Amygdala (tissue), 56 donors: ENCODE measurements at regions not wholly inside any gene's neighbourhood (a gene's known extent, or its start where the extent isn't known, plus 50 kb on each side); places are given as distances from the start of the nearest gene placed in this dataset.
"Not testable (repeated sequence)": the region's sequence is repeated elsewhere in the genome, so short reads cannot be mapped to it uniquely, and the experiment has no call there.

ENCODE experiments used
- DNase-seq, 56 donors: peaks; one replicate each; lab custom pipeline; 2025; lab: John Stamatoyannopoulos, UW

DNA sequence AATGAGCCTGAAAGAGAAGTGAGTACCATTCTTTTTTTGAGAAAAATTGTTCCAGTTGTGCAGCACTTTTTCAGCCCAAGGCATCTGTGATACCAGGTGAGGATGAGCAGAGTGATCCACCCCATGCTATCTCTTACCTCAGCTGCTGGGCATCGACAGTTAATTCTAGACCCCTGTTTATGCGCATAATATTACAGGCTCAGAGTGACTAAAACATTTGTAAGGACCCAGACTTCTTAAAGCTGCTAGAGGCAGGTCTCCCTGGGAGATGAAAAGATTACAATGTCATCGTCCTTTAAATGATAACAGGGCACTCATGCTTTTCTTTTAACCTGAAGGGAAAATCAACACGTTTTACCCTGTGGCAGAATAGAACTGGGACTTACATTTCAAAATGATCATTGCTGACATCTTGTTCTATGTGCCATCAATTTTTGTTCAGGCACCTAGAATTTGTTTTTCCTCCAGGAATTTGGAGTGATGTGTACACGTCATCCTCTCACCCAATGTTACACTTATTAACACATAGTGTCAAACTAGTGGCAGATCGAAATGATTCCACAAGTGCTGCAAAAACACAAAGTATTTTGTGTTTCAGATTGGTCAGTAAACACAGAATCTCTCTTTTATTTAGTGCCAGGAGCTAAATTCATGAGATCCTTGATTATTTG is 684.6 kb downstream of the UTRN start:
- DNase-seq = no peak

DNA sequence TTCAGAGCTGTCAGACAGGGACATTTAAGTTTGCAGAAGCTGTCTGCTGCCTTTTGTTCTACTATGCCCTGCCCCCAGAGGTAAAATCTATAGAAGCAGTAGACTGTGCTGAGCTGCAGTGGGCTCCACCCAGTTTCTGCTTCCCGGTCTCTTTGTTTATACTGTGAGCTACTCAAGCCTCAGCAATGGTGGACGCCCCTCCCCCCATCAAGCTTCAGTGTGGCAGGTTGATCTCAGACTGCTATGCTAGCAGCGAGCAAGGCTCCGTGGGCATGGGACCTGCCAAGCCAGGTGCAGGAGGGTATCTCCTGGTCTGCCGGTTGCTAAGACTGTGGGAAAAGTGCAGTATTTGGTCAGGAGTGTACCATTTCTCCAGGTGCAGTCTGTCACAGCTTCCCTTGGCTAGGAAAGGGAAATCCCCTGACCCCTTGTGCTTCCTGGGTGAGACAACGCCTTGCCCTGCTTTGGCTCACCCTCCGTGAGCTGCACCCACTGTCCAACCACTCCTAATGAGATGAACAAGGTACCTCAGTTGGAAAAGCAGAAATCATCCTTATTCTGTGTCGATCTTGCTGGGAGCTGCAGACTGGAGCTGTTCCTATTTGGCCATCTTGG is 692.2 kb downstream of the UTRN start:
- DNase-seq = not testable (repeated sequence)

- DNase-seq = no peak
These were observed 693.1 kb downstream of the UTRN start for GRCh38 chr6:144978208-144978607.

DNA sequence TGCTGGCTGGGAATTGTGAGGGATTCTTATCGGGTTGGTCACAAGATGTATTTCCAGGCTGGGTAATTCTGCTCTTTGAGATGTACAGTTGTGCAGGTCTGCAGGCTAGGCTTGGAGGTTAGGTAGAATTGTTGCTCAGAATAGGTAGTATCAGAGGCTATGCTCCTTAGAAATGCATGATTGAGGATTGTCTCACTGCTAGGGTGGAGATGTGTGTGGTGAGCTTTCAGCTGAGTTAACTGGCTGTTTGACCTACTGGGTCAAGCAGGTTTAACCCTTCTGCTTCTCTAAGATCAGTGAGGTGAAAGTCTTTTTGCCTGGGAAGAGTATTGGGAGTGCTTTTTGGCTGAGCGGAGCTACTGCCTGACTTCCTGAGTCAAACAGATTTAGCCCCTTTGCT is 701.1 kb downstream of the UTRN start:
- no peak for DNase-seq

DNA sequence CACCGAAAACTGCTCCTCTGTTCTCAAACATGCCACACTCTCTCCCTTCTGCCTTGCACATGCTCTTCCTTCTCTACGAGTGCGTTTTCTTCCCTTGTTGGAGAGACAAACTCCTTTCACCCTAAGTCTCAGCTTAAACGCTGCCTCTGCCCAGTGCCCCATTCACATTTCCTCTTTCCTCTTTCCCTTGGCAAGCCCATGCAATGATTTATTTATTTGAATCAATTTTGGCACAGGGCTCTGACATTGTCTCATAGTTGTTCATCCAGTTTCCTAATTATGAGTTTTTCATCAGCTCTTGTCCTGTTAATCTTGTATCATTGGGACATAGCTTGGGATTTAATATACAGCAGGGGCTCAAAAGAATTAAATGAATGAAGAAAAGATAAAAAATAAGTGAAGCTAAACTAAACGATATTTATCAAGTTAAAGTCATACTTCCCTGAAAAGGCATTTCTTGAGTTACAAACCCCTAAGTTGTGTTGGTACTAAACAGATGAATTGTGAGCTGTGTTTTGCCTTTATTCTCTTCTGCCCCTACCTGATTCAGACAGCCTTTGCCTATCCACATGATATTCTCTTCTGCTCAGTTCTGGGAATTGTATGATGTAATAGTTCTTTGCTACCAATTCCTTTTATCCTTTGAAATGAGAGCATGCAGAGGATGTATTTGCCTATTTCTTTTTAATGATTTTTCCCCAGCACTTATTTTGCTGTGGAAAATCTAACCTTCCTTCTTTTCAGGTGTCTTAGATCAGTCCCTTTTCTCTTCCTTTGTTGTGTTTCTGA is 704.4 kb downstream of the UTRN start:
- DNase-seq = no peak

- DNase-seq = no peak
These were observed 705.6 kb downstream of the UTRN start for GRCh38 chr6:144990784-144991183.

DNA sequence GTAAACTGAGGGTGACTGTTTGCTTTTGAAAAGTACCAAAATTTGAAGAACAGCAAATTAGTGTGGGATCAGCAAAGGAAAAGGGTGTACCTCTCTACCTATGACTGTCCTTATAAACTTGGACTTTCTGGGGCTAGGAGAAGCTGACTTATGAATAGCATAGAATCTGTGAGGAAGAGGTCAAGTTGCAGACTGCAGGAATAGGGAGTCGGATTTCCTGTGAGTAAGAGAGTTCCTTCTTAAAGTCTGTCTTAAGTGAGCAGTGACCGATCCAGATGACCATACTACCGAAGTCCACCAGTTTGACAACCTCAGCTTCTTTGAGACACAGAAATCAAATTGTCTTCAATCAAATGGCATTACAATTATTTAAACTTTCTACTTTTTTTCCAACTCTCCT is 708.7 kb downstream of the UTRN start:
- no peak for DNase-seq

DNA sequence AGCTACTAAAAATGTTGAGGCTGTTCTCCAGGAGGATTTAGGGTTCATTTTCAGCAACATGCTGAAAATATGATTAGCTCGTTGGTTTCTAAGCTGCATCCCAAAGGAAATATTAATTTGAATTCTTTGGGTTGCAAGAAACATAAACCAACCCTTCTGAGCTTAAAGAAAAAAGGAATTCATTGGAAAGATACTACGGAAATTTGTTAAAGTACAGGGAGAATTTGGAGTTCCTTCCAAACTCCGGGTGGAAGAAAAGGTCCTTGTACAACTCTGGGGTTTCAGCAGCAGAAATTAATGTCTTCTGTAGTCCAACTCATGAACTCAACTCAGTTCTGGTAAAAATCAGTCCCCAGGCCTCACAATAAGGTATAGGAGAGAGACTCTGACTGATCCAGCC is 712.9 kb downstream of the UTRN start:
- DNase-seq = no peak

- no peak for DNase-seq
These were observed 714.0 kb downstream of the UTRN start for GRCh38 chr6:144999127-144999526.

- DNase-seq = no peak
These were observed 718.0 kb downstream of the UTRN start for GRCh38 chr6:145003145-145003544.

DNA sequence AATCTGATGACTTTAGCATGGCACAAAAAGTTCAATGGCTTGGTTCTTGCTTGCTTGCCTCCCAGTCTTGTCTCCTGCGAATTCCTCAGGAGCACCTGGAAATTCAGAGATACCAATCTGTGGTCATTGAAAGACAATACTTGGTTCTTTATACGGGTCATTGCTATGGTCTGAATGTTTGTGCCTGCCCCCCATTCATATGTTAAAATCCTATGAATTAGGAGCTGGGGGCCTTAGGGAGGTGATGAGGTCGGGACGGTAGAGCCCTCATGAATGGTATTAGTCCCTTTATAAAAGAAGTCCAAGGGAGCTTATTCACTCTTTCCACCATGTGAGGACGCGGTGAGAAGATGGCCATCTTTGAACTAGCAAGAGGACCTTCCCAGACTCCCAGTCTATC is 721.8 kb downstream of the UTRN start:
- no peak for DNase-seq

GRCh38 chr6:145008715-145009114 is 723.6 kb downstream of the UTRN start:
- DNase-seq = no peak

DNA sequence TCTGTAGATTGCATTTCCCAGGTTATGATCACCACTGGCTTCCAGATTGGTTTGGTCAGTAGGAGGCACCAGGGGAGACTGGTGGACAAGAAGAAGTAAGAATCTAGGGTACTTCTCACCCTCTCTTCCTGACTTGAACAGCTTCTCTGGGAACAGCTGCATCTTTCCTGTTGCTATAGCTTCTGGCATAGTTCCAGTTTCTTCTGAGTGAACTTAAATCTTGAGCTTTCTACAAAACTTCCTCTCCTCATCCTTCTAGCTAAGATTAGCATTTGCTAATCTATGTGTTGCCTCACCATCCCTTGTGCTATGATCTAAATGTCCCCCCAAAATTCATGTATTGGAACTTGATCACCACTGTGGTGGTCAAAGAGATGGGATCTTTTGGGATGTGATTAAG is 724.6 kb downstream of the UTRN start:
- DNase-seq = no peak

DNA sequence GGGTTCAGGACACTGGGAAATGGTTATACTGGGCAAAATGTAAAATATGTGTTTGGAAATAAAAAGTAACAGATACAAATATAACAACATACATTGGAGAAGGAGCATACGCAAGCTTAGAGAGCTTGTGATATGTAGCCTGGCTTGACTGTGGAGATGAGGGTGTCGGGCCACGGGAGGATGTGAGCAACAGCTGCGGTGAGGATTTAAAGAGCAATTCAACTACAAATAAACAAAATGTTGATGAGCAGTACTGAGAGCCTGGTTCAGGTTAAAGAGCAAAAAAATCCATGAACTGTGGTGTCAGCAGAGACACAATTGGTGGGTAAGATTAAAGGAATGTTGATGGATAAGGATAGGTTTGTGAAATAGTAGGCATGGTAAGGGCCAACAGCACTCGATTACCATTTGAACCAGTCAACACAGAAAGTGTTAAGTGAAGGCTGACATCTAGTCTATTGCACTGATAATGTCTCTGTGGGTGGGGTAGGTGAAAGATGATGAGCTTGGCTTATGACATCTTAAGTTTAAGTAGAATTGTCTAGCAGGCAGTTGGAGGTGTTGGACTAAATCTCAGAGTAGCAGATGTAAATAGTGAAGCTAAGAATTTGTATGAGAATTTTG is 723.2 kb downstream of the EPM2A start:
- no peak for DNase-seq

DNA sequence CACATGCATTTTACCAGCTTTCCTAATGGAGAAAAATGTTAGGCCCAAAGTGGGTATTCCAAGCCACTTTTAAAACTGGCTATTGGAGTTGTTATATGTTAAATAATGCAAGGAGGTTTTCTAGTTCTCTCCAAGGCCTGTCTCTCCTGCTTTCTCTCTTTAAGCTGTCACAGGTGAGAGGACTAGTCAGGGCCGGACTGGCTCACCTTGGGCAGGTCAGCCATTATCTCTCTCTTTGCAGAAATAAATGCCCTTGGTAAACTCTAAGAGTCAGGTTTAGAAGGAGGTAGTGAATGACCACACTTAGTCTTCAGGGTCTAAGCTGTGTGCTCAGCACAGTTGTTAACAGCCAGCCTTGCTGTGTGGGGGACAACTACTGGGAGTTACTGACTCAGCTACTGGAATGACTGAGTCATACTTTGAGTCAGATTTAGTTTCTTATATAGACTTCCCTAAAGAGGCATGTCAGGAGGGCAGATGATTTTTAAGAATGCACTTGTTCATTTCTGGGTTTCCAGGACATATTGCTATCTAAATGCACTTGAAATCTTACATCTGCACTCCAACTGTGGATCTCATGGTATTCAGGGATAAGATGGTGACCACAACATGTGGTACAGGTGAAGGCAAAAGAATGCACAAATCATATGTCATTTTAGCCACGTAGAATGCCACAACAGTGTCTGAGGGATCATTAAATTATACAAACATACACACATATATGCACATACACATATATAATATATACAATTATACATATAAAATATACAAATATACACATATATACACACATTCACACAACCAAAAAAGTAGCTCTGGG is 719.4 kb downstream of the EPM2A start:
- no peak for DNase-seq

- DNase-seq = no peak
These were observed 718.3 kb downstream of the EPM2A start for GRCh38 chr6:145017051-145017450.

- no peak for DNase-seq
These were observed 717.8 kb downstream of the EPM2A start for GRCh38 chr6:145017516-145017915.

- DNase-seq = no peak
These were observed 717.3 kb downstream of the EPM2A start for GRCh38 chr6:145018027-145018426.

- no peak for DNase-seq
These were observed 715.2 kb downstream of the EPM2A start for GRCh38 chr6:145020114-145020513.

DNA sequence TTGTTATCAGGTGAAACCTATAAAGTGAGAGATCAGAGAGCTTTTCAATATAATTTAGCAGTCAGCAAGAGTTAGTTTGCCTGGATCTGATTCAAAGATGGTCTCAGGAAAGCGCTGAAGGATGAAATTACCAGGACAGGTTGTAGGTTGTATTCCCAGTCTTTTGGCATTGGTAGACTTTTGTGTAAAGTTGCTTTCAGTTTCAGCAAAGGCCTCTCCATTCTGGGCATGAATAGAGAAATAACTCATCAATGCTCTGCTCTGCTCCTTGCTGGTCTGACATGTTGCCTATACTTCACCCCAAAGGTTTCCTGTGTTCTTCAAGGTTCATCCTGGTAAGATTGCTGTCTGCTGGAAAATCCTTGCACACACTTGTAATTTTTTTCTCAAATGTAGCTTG is 714.8 kb downstream of the EPM2A start:
- no peak for DNase-seq
